ENCODE measurements at regions not wholly inside any gene's neighbourhood (a gene's known extent, or its start where the extent isn't known, plus 50 kb on each side); places are given as distances from the start of the nearest gene placed in this dataset.
A peak's percentile ranks its signal among the peaks of the same experiment; 100 is the strongest.

DNA sequence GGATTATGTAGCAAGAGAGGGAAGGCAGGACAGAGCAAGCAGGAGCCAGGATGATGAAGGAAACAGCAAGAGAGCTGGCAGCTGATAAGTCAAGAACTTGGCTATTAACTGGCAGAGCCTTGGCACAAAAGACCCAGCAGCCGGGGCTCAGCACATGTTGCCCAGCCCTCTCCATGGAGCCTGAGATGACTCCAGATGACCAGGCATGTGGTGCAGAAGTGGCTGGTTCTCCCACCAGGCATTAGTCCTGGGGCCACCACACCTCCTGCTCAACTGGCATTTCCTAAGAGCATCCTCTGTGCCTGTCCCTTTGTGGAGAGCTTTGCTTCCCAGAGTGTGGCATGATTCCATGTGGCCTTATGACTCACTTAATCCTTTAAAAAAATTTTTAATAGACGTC lies 522.6 kb downstream of the MN1 start:
- Histone ChIP-seq H3K36me3 (replicated peaks in 1 of 2; ENCODE audit: control insufficient read depth in 2 of 2, insufficient read depth in 2 of 2, low read length in 2 of 2) (no peaks in the 10 kb centered on the region), H3K18ac (ENCODE audit: low read length) (peak overlapping the region; percentile 57), H3K9ac (ENCODE audit: low read depth, low read length, poor library complexity) (no peak overlapping the region), H3K23ac (ENCODE audit: low read depth, low read length, poor library complexity) (no peak overlapping the region), H2BK5ac (ENCODE audit: low read length) (no peak overlapping the region), H3K4ac (ENCODE audit: low read length) (no peak overlapping the region), H3K4me1 (ENCODE audit: control insufficient read depth in 2 of 2, insufficient read depth in 1 of 2, low read depth in 1 of 2, low read length in 2 of 2) (peaks cover under 1 to 9% of the 10 kb centered on the region in 2 donors), H4K91ac (ENCODE audit: low read depth, low read length, poor library complexity) (no peak overlapping the region), H3K4me2 (ENCODE audit: insufficient read depth, low read length, poor library complexity, severe bottlenecking) (no peak overlapping the region), H3K79me1 (ENCODE audit: low read depth, low read length) (no peaks in the 10 kb centered on the region), H3K27ac (replicated peaks; ENCODE audit: low read length) (no peak overlapping the region), H2BK12ac (ENCODE audit: low read length) (no peak overlapping the region), H2AK5ac (ENCODE audit: low read depth, low read length) (no peak overlapping the region), H2AFZ (ENCODE audit: low read length) (no peak overlapping the region), H2BK120ac (ENCODE audit: low read depth, low read length) (no peak overlapping the region), H3K9me3 (replicated peaks in 1 of 2; ENCODE audit: control insufficient read depth in 2 of 2, insufficient read depth in 1 of 2, low read depth in 1 of 2, low read length in 2 of 2) (peaks cover 5 to 33% of the 10 kb centered on the region in 2 donors), H3K4me3 (ENCODE audit: low read length in 2 of 2) (no peak overlapping the region), H3K27me3 (ENCODE audit: control insufficient read depth in 3 of 3, insufficient read depth in 3 of 3, low read depth in 1 of 3, low read length in 3 of 3) (no peaks in the 10 kb centered on the region), H4K8ac (ENCODE audit: low read depth, low read length) (no peak overlapping the region), H2BK15ac (ENCODE audit: low read length) (peak overlapping the region; percentile 42), H3K14ac (ENCODE audit: low read length) (no peak overlapping the region)
- WGBS, 2 donors (ENCODE audit: extremely low coverage in 2 of 2, insufficient read length in 2 of 2, insufficient replicate concordance in 1 of 2), result no CpG with 5 or more reads among the region's 2 CpGs
- DNase-seq (ENCODE audit: low spot score), result no peak

DNA sequence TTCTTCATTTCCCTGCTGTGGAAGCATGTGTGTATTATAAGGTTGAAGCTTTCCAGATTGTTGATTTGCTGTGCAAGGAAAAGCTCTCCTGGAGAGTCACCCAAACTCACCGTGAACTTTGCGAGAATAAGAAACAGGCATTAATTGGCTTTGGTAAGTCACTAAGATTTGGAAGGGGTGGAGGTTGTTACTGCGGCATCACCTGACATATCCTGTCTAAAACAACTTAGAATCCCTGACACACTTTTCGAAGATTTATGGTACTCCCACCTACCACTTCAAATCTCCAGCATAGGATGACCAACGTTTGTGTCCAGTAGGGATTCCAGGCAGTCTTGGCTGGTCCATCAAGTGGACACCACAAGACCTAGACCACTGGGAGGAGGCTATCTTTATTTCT lies 518.3 kb downstream of the MN1 start:
- no peak overlapping the region for H3K4me3 ChIP-seq (ENCODE audit: low read length in 2 of 2)
- no peak overlapping the region for H4K91ac ChIP-seq (ENCODE audit: low read depth, low read length, poor library complexity)
- H3K79me1 ChIP-seq (ENCODE audit: low read depth, low read length), result no peaks in the 10 kb centered on the region
- peaks cover 2 to 23% of the 10 kb centered on the region in 2 donors for H3K4me1 ChIP-seq (ENCODE audit: control insufficient read depth in 2 of 2, insufficient read depth in 1 of 2, low read depth in 1 of 2, low read length in 2 of 2)
- no peak overlapping the region for H2AFZ ChIP-seq (ENCODE audit: low read length)
- no peak overlapping the region for H3K18ac ChIP-seq (ENCODE audit: low read length)
- H3K36me3 ChIP-seq (replicated peaks in 1 of 2; ENCODE audit: control insufficient read depth in 2 of 2, insufficient read depth in 2 of 2, low read length in 2 of 2), result no peaks in the 10 kb centered on the region
- no peak overlapping the region for H2BK5ac ChIP-seq (ENCODE audit: low read length)
- H2BK120ac ChIP-seq (ENCODE audit: low read depth, low read length), result no peak overlapping the region
- H3K4ac ChIP-seq (ENCODE audit: low read length), result no peak overlapping the region
- peaks cover 3 to 23% of the 10 kb centered on the region in 2 donors for H3K9me3 ChIP-seq (replicated peaks in 1 of 2; ENCODE audit: control insufficient read depth in 2 of 2, insufficient read depth in 1 of 2, low read depth in 1 of 2, low read length in 2 of 2)
- H3K27ac ChIP-seq (replicated peaks; ENCODE audit: low read length), result no peak overlapping the region
- no peak overlapping the region for H2BK15ac ChIP-seq (ENCODE audit: low read length)
- no CpG with 5 or more reads among the region's 5 CpGs for WGBS, 2 donors (ENCODE audit: extremely low coverage in 2 of 2, insufficient read length in 2 of 2, insufficient replicate concordance in 1 of 2)
- no peak for DNase-seq (ENCODE audit: low spot score)
- no peak overlapping the region for H4K8ac ChIP-seq (ENCODE audit: low read depth, low read length)
- no peak overlapping the region for H3K4me2 ChIP-seq (ENCODE audit: insufficient read depth, low read length, poor library complexity, severe bottlenecking)
- H3K23ac ChIP-seq (ENCODE audit: low read depth, low read length, poor library complexity), result no peak overlapping the region
- no peak overlapping the region for H3K14ac ChIP-seq (ENCODE audit: low read length)
- no peak overlapping the region for H2AK5ac ChIP-seq (ENCODE audit: low read depth, low read length)
- no peaks in the 10 kb centered on the region for H3K27me3 ChIP-seq (ENCODE audit: control insufficient read depth in 3 of 3, insufficient read depth in 3 of 3, low read depth in 1 of 3, low read length in 3 of 3)
- H2BK12ac ChIP-seq (ENCODE audit: low read length), result no peak overlapping the region
- H3K9ac ChIP-seq (ENCODE audit: low read depth, low read length, poor library complexity), result no peak overlapping the region

DNA sequence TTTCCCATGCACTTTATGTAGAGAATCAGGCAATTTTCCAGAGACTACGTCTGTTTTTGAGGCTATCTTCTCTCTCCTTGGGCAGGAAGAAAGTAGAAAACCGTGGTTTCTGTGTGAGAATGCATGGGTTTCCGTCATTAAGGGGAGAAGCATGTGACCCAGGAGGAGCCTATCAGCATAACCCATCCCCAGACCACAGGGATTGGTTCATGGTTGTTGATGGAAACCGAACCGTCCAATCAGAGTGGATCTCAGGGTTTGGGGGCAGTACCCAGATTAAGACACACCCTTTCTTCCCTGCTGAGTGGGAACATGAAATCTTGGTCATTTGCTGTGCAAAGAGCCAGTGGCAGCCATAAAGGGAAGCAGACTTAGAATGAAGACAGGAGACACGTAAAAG lies 517.8 kb downstream of the MN1 start:
- Histone ChIP-seq H2BK5ac (ENCODE audit: low read length) (no peak overlapping the region), H3K9ac (ENCODE audit: low read depth, low read length, poor library complexity) (no peak overlapping the region), H3K4me1 (ENCODE audit: control insufficient read depth in 2 of 2, insufficient read depth in 1 of 2, low read depth in 1 of 2, low read length in 2 of 2) (peaks cover 3 to 26% of the 10 kb centered on the region in 2 donors), H3K27me3 (ENCODE audit: control insufficient read depth in 3 of 3, insufficient read depth in 3 of 3, low read depth in 1 of 3, low read length in 3 of 3) (no peaks in the 10 kb centered on the region), H2AK5ac (ENCODE audit: low read depth, low read length) (no peak overlapping the region), H3K23ac (ENCODE audit: low read depth, low read length, poor library complexity) (no peak overlapping the region), H3K14ac (ENCODE audit: low read length) (no peak overlapping the region), H3K79me1 (ENCODE audit: low read depth, low read length) (no peaks in the 10 kb centered on the region), H2BK15ac (ENCODE audit: low read length) (no peak overlapping the region), H3K4ac (ENCODE audit: low read length) (no peak overlapping the region), H3K4me2 (ENCODE audit: insufficient read depth, low read length, poor library complexity, severe bottlenecking) (no peak overlapping the region), H3K18ac (ENCODE audit: low read length) (no peak overlapping the region), H3K4me3 (ENCODE audit: low read length in 2 of 2) (no peak overlapping the region), H3K9me3 (replicated peaks in 1 of 2; ENCODE audit: control insufficient read depth in 2 of 2, insufficient read depth in 1 of 2, low read depth in 1 of 2, low read length in 2 of 2) (peaks cover 3 to 23% of the 10 kb centered on the region in 2 donors), H3K27ac (replicated peaks; ENCODE audit: low read length) (no peak overlapping the region), H2AFZ (ENCODE audit: low read length) (no peak overlapping the region), H2BK12ac (ENCODE audit: low read length) (no peak overlapping the region), H4K8ac (ENCODE audit: low read depth, low read length) (no peak overlapping the region), H3K36me3 (replicated peaks in 1 of 2; ENCODE audit: control insufficient read depth in 2 of 2, insufficient read depth in 2 of 2, low read length in 2 of 2) (no peaks in the 10 kb centered on the region), H2BK120ac (ENCODE audit: low read depth, low read length) (no peak overlapping the region), H4K91ac (ENCODE audit: low read depth, low read length, poor library complexity) (no peak overlapping the region)
- WGBS, 2 donors (ENCODE audit: extremely low coverage in 2 of 2, insufficient read length in 2 of 2, insufficient replicate concordance in 1 of 2), result no CpG with 5 or more reads among the region's 6 CpGs
- DNase-seq (ENCODE audit: low spot score), result no peak

DNA sequence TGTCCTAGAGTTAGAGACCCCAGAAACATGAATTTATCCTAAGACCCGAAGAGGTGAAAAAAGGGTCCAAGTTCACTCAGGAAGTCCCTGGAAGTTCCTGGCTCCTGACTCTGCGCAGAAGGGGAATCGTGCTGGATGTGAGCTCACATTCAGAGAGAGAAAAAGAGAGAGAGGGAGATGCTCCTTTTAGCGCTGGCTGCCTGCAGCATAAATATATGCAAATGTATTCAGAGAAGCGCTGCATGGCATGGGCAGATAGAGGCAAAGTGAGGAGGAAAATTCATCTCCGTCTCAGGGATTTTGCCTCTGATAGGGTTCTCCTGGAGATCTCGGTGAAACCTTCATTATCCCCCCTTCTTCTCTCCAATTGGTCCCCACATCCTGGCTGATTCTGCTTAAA lies 517.2 kb downstream of the MN1 start:
- H3K4me2 ChIP-seq (ENCODE audit: insufficient read depth, low read length, poor library complexity, severe bottlenecking), result no peak overlapping the region
- no peak overlapping the region for H3K4me3 ChIP-seq (ENCODE audit: low read length in 2 of 2)
- H3K14ac ChIP-seq (ENCODE audit: low read length), result no peak overlapping the region
- no CpG with 5 or more reads among the region's 7 CpGs for WGBS, 2 donors (ENCODE audit: extremely low coverage in 2 of 2, insufficient read length in 2 of 2, insufficient replicate concordance in 1 of 2)
- H3K9ac ChIP-seq (ENCODE audit: low read depth, low read length, poor library complexity), result no peak overlapping the region
- no peaks in the 10 kb centered on the region for H3K79me1 ChIP-seq (ENCODE audit: low read depth, low read length)
- peaks cover 3 to 31% of the 10 kb centered on the region in 2 donors for H3K4me1 ChIP-seq (ENCODE audit: control insufficient read depth in 2 of 2, insufficient read depth in 1 of 2, low read depth in 1 of 2, low read length in 2 of 2)
- no peak overlapping the region for H3K23ac ChIP-seq (ENCODE audit: low read depth, low read length, poor library complexity)
- H2AK5ac ChIP-seq (ENCODE audit: low read depth, low read length), result no peak overlapping the region
- no peak overlapping the region for H2BK12ac ChIP-seq (ENCODE audit: low read length)
- no peak overlapping the region for H2BK15ac ChIP-seq (ENCODE audit: low read length)
- no peak overlapping the region for H4K91ac ChIP-seq (ENCODE audit: low read depth, low read length, poor library complexity)
- H3K36me3 ChIP-seq (replicated peaks in 1 of 2; ENCODE audit: control insufficient read depth in 2 of 2, insufficient read depth in 2 of 2, low read length in 2 of 2), result no peaks in the 10 kb centered on the region
- H3K27me3 ChIP-seq (ENCODE audit: control insufficient read depth in 3 of 3, insufficient read depth in 3 of 3, low read depth in 1 of 3, low read length in 3 of 3), result no peaks in the 10 kb centered on the region
- H4K8ac ChIP-seq (ENCODE audit: low read depth, low read length), result no peak overlapping the region
- H3K27ac ChIP-seq (replicated peaks; ENCODE audit: low read length), result no peak overlapping the region
- H3K4ac ChIP-seq (ENCODE audit: low read length), result no peak overlapping the region
- peaks cover 3 to 23% of the 10 kb centered on the region in 2 donors for H3K9me3 ChIP-seq (replicated peaks in 1 of 2; ENCODE audit: control insufficient read depth in 2 of 2, insufficient read depth in 1 of 2, low read depth in 1 of 2, low read length in 2 of 2)
- peak overlapping the region; percentile 50 for H2AFZ ChIP-seq (ENCODE audit: low read length)
- no peak overlapping the region for H3K18ac ChIP-seq (ENCODE audit: low read length)
- DNase-seq (ENCODE audit: low spot score), result no peak
- H2BK5ac ChIP-seq (ENCODE audit: low read length), result no peak overlapping the region
- no peak overlapping the region for H2BK120ac ChIP-seq (ENCODE audit: low read depth, low read length)

Data from neuronal stem cell (in vitro differentiated cells).